ENCODE measurements at regions not wholly inside any gene's neighbourhood (a gene's known extent, or its start where the extent isn't known, plus 50 kb on each side); places are given as distances from the start of the nearest gene placed in this dataset.

DNA sequence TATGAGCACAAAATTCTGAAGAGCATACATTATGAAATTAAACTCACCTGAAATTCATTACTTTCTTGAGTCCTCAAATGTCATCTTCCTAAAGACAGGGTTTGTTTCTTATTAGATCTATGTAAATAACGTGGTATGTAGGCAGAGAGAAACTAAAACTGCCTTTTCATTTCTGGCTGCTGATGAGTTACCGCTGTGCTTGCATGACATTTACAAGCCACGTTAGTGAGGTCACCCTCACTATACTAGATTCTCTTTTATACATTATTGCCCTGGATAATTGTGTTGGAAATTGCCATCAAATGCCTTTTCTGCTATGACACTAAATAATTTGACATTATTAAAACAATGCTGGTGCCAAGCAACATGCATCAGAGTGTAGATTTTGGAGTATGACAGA, 748.3 kb upstream of the ANO3 start:
- H3K4me1 ChIP-seq: peaks cover 0 to 15% (median 8%) of the 10 kb centered on the region in 10 experiments; a peak in 12 of 20 replicates
- H3K9me3 ChIP-seq (replicated peaks in 1 of 11): no peaks in the 10 kb centered on the region
- no peak overlapping the region for H3K27ac ChIP-seq
- H4K20me1 ChIP-seq: no peaks in the 10 kb centered on the region
- no peaks in the 10 kb centered on the region for H3K36me3 ChIP-seq
- H3K4me3 ChIP-seq: no peak overlapping the region
- no peaks in the 10 kb centered on the region for H3K27me3 ChIP-seq
- no peak overlapping the region for H3K9ac ChIP-seq
- H3K4me2 ChIP-seq: no peak overlapping the region
- no peak for TF ChIP-seq Cebpa-rat (IDR thresholded peaks at IDR 0.05)

DNA sequence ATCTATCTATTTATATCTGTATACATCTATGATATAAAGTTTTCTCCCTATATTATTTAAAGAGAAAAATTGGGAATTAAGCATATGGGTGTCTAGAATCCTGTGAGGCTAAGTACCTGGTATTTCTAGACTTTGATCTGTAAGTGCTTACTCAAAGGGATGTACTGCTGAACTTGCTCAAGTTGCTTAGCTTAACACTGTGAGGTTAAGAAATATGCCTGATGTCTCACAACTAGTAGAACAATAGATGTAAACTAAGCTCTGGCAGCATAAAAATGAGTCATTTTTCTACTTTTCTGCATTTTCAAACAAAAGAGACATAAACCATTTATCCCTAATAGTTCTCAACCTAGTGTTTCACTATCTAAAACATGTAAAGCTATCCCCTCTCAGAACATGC, 744.4 kb upstream of the ANO3 start:
- Histone ChIP-seq H3K4me3 (no peak overlapping the region), H3K36me3 (no peaks in the 10 kb centered on the region), H3K27ac (no peak overlapping the region), H3K27me3 (no peaks in the 10 kb centered on the region), H3K9ac (no peak overlapping the region), H3K9me3 (replicated peaks in 1 of 11) (peaks cover 0 to 2% (median 0%) of the 10 kb centered on the region in 11 experiments; a peak in 1 of 22 replicates), H4K20me1 (no peaks in the 10 kb centered on the region), H3K4me1 (no peaks in the 10 kb centered on the region), H3K4me2 (no peak overlapping the region)
- no peak for TF ChIP-seq Cebpa-rat (IDR thresholded peaks at IDR 0.05)

DNA sequence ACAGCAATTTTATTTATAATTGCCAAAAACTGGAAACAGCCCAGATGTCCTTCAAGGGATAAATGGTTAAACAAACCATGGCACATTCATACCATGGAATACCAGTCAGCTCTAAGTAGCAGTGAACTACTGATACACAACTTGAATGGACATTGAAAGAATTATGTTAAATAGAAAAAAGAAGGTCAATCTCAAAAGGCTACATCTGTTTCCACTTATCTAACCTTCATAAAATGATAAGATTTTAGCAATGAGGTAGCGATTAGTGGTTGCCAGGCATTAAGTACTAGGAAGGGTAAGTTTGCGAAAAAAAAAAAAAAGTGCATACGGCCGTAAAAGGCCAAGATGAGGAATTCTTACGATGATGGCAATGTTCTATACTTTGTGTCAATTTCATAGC, 738.7 kb upstream of the ANO3 start:
- Histone ChIP-seq H4K20me1 (no peaks in the 10 kb centered on the region), H3K4me2 (no peak overlapping the region), H3K4me3 (no peak overlapping the region), H3K9me3 (replicated peaks in 1 of 11) (peaks cover 0 to 2% (median 0%) of the 10 kb centered on the region in 11 experiments; a peak in 1 of 22 replicates), H3K27ac (no peak overlapping the region), H3K27me3 (no peaks in the 10 kb centered on the region), H3K9ac (no peak overlapping the region), H3K36me3 (no peaks in the 10 kb centered on the region), H3K4me1 (no peaks in the 10 kb centered on the region)
- no peak for TF ChIP-seq Cebpa-rat (IDR thresholded peaks at IDR 0.05)

DNA sequence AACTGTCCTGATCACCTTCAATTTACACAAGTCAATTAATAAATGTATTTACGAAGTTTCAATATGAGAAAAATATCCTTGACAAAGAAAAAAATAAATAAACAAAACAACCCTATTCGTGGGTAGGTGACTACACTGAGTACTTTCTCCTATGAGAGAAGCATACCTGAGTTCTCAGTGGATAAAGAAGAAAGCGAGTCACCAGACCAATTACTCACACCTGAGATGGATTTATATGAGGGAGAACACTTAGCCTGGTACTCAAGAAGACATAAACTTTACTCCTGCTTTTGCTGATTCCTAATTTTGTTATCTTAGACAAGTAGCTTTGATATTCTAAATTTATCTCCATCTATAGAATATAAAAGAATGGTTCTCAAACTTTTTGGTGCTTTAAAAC, 735.2 kb upstream of the ANO3 start:
- no peak overlapping the region for H3K9ac ChIP-seq
- no peaks in the 10 kb centered on the region for H3K36me3 ChIP-seq
- H4K20me1 ChIP-seq: no peaks in the 10 kb centered on the region
- no peak overlapping the region for H3K4me3 ChIP-seq
- no peaks in the 10 kb centered on the region for H3K27me3 ChIP-seq
- H3K27ac ChIP-seq: no peak overlapping the region
- H3K4me1 ChIP-seq: no peaks in the 10 kb centered on the region
- H3K9me3 ChIP-seq (replicated peaks in 1 of 11): peaks cover 0 to 2% (median 0%) of the 10 kb centered on the region in 11 experiments; a peak in 1 of 22 replicates
- TF ChIP-seq Cebpa-rat (IDR thresholded peaks at IDR 0.05): no peak
- H3K4me2 ChIP-seq: no peak overlapping the region

DNA sequence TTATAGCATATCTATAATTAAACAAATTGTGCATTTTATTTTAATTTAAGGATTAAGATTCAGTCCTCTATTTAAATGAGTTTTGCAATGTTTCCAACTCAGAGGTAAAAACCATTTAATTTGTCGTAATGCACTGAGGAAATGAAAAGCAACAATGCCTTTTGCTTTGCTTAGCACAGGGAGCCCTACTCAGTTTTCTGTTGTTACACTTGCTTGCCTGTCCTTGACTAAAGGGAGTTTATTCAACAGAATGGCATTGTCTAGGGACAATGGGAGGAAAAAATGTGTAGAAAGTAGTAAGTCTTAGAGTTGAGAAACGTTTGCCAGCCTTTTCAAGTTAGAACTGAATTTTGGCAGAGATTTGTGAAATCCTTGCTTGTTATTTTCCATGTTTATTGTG, 734.2 kb upstream of the ANO3 start:
- TF ChIP-seq Cebpa-rat (IDR thresholded peaks at IDR 0.05): no peak
- H3K9me3 ChIP-seq (replicated peaks in 1 of 11): no peaks in the 10 kb centered on the region
- no peak overlapping the region for H3K4me3 ChIP-seq
- H3K4me1 ChIP-seq: no peaks in the 10 kb centered on the region
- H4K20me1 ChIP-seq: no peaks in the 10 kb centered on the region
- no peak overlapping the region for H3K27ac ChIP-seq
- H3K9ac ChIP-seq: no peak overlapping the region
- H3K27me3 ChIP-seq: no peaks in the 10 kb centered on the region
- H3K36me3 ChIP-seq: no peaks in the 10 kb centered on the region
- no peak overlapping the region for H3K4me2 ChIP-seq

DNA sequence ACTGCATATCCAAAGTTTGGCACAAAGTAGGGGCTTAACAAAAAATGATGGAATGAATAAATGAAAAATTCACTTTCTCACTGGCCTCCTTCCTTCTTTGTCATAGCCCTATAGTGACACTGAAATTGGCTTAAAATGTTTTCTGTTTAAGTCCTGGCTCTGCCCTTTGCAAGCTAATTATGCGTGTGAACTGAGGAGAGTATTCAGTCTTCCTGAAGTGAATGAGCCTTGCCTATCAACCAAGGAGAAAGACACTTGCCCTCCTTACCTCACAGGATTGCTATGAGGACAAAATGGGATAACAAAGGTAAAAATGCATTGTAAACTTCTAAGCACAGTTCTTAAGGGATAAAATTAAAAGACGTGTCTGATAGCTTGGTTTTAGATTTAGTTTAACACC, 729.8 kb upstream of the ANO3 start:
- H3K9me3 ChIP-seq (replicated peaks in 1 of 11): peaks cover 6 to 18% (median 12%) of the 10 kb centered on the region in 11 experiments; a peak in 14 of 22 replicates
- H3K36me3 ChIP-seq: no peaks in the 10 kb centered on the region
- H3K4me1 ChIP-seq: no peaks in the 10 kb centered on the region
- no peaks in the 10 kb centered on the region for H3K27me3 ChIP-seq
- no peak overlapping the region for H3K4me2 ChIP-seq
- no peak overlapping the region for H3K9ac ChIP-seq
- no peaks in the 10 kb centered on the region for H4K20me1 ChIP-seq
- no peak overlapping the region for H3K27ac ChIP-seq
- no peak for TF ChIP-seq Cebpa-rat (IDR thresholded peaks at IDR 0.05)
- H3K4me3 ChIP-seq: no peak overlapping the region

DNA sequence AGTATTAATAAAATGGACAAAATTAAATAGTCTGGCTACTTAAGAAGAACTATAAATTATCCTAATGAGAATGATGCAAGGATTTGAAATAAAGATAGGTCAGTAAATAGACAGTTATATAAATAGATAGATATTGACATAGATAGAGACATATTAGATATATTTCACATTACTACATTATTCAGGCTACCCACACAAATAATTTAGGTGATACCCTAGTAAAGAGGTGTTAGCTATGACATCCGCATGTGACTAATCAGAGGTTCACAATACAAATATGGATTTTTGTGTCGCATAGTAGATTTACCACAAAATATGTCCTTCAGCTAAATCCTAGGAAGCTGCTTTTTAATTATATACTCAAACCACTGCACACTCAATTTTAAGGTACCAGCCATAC, 729.0 kb upstream of the ANO3 start:
- Histone ChIP-seq H3K4me2 (no peak overlapping the region), H3K36me3 (no peaks in the 10 kb centered on the region), H3K9me3 (replicated peaks in 1 of 11) (peaks cover 7 to 20% (median 13%) of the 10 kb centered on the region in 11 experiments; a peak in 14 of 22 replicates), H3K9ac (no peak overlapping the region), H3K4me1 (no peaks in the 10 kb centered on the region), H3K4me3 (no peak overlapping the region), H4K20me1 (no peaks in the 10 kb centered on the region), H3K27ac (no peak overlapping the region), H3K27me3 (no peaks in the 10 kb centered on the region)
- no peak for TF ChIP-seq Cebpa-rat (IDR thresholded peaks at IDR 0.05)

DNA sequence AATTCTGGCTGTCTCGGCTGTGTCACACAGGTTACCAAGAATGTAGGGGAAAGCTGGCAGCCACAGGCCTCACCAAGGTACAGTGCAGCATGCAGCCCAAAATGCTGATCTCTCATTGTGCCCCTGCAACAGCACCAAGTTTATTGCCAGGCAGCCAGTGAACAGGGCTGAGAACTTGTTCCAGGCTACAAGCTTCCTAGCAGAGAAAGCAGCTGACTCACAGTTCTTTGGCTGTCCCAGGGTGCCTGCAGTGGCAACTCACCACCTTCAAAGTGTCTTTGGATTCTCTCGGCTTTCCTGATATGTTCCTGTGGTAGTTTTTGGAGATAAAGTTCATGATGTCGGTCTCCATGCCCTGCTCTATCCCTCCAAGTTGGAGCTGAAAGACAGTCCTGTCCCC, 719.1 kb upstream of the ANO3 start:
- no peak overlapping the region for H3K27ac ChIP-seq
- H3K4me3 ChIP-seq: no peak overlapping the region
- no peaks in the 10 kb centered on the region for H3K27me3 ChIP-seq
- H3K36me3 ChIP-seq: no peaks in the 10 kb centered on the region
- H3K4me1 ChIP-seq: no peaks in the 10 kb centered on the region
- H4K20me1 ChIP-seq: no peaks in the 10 kb centered on the region
- H3K9ac ChIP-seq: no peak overlapping the region
- no peak for TF ChIP-seq Cebpa-rat (IDR thresholded peaks at IDR 0.05)
- no peak overlapping the region for H3K4me2 ChIP-seq
- peaks cover 7 to 26% (median 14%) of the 10 kb centered on the region in 11 experiments; a peak in 18 of 22 replicates for H3K9me3 ChIP-seq (replicated peaks in 1 of 11)

DNA sequence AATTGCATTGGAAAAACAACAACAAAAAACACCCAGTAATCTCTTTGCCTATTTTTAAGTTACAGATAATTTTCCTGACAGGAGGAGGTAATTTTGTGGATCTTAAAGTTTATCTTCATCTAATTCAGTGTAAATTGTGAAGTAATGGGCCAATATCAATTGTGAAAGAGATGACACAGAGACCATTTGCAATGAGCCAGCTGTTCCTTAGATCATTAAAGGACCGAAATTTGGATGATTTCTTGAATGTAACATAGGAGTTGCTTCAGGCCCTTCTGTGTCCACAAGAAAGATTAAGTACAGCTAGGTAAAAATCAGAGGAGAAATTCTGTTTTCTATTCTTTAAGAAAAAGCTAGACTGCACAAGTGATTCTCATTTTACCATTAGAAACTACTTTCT, 718.5 kb upstream of the ANO3 start:
- no peaks in the 10 kb centered on the region for H3K4me1 ChIP-seq
- peaks cover 7 to 26% (median 14%) of the 10 kb centered on the region in 11 experiments; a peak in 18 of 22 replicates for H3K9me3 ChIP-seq (replicated peaks in 1 of 11)
- H3K4me3 ChIP-seq: no peak overlapping the region
- no peak overlapping the region for H3K9ac ChIP-seq
- H3K36me3 ChIP-seq: no peaks in the 10 kb centered on the region
- no peak overlapping the region for H3K4me2 ChIP-seq
- H4K20me1 ChIP-seq: no peaks in the 10 kb centered on the region
- H3K27ac ChIP-seq: no peak overlapping the region
- H3K27me3 ChIP-seq: no peaks in the 10 kb centered on the region
- no peak for TF ChIP-seq Cebpa-rat (IDR thresholded peaks at IDR 0.05)

DNA sequence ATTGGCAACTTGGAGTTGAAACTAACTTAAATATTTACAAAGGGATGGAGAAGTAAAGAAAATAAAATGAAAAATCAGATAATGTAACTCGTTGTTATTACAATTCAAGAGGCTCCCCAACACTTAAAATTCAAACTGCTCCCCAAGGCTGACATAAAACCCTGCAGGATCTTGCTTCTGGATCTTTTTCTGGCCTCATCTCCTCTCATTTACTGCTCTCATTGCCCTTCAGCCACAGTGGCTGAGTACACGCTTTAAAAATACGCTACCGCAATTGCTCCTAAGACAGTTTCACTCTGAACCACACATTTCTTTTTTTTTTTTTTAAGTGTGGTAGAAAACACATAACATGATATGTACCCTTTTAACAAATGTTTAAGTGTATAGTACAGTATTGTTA, 718.1 kb upstream of the ANO3 start:
- H3K4me3 ChIP-seq: no peak overlapping the region
- H3K27me3 ChIP-seq: no peaks in the 10 kb centered on the region
- H4K20me1 ChIP-seq: no peaks in the 10 kb centered on the region
- H3K36me3 ChIP-seq: no peaks in the 10 kb centered on the region
- H3K9ac ChIP-seq: no peak overlapping the region
- H3K4me1 ChIP-seq: no peaks in the 10 kb centered on the region
- no peak overlapping the region for H3K4me2 ChIP-seq
- peaks cover 7 to 26% (median 14%) of the 10 kb centered on the region in 11 experiments; a peak in 18 of 22 replicates for H3K9me3 ChIP-seq (replicated peaks in 1 of 11)
- TF ChIP-seq Cebpa-rat (IDR thresholded peaks at IDR 0.05): no peak
- no peak overlapping the region for H3K27ac ChIP-seq

All from BLaER1 treated with 17β-estradiol and CSF1 and Interleukin-3, amounts not matched to agents 10 nM and 100 nM (cell line).